GM21723 (cell line): ENCODE measurements at regions not wholly inside any gene's neighbourhood (a gene's known extent, or its start where the extent isn't known, plus 50 kb on each side); places are given as distances from the start of the nearest gene placed in this dataset.

Source experiments
- ATAC-seq: cut with Tn5 transposase; IDR thresholded peaks from one replicate; pipeline ENCODE4 v1.9.1; 2021; ENCODE audit warnings: mild to moderate bottlenecking, moderate library complexity; ENCODE audit not compliant: unreplicated experiment

- no peak for ATAC-seq
These were observed 410.6 kb upstream of the THRB start for GRCh38 chr3:24905266-24905665.

DNA sequence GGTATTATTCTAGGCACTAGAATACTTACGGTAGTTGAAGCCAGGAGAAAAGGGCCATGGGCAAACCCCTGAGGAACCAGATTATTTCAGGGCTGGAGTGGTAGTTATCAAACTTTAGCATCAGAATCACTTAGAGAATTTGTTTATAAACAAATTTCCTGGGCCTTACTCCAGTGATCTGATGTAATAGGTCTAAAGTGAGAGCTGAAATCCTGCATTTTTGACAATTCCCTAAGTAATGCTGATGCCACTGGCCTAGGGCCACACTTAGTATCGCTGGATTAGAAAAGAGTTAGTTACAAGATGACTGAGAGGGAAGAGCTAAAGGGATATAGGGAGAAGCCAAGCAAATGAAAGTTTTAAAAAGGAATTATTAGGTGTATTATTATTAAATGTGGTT lies 412.5 kb upstream of the THRB start:
- no peak for ATAC-seq

DNA sequence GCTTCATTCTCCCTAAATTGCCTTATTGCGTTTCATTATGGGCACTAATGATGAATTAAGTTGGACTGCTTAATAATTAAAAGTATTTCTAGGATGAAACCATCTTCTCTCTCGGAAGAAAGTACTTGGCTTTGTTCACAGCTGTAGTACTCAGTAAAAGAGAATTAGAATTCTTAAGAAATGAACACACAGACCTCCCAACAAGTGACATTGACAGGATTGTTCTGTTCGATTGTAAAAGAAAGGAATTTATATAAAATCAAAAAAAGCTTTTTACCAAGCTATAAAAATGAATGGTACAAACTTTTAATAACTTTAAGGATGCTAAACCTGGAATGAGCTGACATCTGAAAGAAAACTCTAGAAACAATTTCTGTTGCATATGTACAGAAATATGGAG lies 416.4 kb upstream of the THRB start:
- ATAC-seq, result no peak

- no peak for ATAC-seq
These were observed 421.0 kb upstream of the THRB start for GRCh38 chr3:24915639-24916038.

DNA sequence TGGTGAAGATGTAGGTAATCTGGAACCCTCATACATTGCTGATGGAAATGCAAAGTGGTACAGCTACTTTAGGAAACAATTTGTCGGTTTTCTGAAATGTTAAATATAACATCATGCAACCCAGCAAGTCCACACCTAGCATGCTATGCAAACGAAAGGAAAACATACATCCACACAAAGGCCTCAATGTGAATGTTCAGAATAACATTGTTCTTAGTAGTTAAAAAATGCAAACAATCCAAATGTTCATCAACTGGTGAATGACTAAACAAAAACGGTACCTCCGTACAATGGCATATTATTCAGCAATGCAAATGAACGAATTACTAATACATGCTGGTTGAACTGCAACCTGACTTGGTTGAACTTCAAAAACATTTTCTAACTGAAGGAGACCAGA lies 423.3 kb upstream of the THRB start:
- no peak for ATAC-seq

DNA sequence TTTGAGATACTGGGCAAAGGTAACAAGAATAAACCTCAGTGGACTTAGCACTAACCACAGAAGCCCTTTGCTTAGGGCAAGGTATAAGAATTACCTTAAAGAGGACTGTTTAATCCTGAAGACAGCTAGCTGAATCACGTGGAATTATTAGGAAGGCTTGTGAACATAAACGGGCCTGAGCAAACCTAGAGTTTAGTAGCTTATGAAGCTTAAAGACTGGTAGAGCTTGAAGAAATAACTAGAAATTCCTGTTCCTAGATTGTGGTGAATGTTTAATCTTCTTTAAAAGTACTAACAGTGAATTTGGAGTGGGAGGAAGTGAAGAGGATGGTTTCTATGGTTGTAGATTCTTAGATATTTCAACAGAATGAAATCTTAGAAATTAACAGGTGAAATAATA lies 428.9 kb upstream of the THRB start:
- ATAC-seq, result no peak

DNA sequence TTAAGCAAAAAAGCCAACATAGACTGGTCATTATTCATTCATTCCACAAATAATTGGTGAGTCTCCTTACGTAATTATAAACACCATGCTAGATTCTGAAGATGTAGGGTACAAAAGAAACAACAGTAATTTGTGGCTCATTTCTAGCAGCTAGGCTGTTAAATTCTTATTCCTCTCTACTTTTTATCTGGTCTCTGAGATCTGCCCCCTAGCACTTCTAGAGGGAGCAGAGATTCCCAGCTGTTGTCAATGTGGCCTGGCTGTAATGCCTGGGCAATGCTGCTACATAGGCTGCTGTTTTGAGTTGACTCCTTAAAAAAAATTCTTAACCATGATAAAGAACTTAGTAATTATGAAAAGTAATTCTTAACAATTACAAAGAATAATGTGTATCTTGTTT lies 434.9 kb upstream of the THRB start:
- no peak for ATAC-seq

DNA sequence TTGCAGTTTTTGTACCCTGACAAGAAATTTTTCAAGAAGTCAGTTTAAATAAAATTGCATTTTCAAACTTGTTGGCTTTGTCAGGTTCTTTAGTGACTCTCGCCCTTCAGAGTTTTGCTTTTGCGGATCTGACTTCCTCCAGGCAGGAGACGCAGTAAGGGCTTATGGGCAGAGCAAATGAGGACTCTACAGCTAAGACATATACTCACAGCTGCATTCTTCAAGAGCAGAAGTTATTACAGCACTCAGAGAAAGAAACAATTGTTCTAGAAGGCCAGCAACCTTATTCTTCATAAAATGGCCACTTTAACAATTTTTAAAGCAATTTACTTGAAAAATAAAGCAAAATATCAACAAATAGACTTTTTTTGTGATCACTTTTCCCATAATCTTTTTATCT lies 438.8 kb upstream of the THRB start:
- ATAC-seq, result no peak

GRCh38 chr3:24936574-24936973 lies 441.9 kb upstream of the THRB start:
- no peak for ATAC-seq

GRCh38 chr3:24937228-24937627 lies 442.6 kb upstream of the THRB start:
- ATAC-seq, result no peak

- ATAC-seq, result no peak
These were observed 443.1 kb upstream of the THRB start for GRCh38 chr3:24937780-24938179.

DNA sequence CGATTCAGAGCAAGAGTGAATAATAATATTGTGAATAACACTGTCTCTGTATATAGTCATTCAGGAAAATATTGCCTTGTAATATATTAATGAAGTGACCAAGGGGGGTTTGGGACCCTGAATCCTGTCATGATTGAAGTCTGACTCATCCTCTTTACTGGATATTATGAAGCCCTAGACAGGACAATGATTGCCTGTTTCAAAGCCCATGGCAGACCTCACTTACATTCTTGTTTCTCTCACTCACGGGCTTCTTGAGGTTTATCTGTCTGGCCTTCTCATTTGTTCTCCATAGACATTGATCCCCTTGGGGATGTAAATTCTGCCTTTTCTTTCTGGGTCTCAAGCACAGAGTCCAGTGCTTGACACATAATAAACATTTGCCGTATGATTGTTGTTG lies 449.3 kb upstream of the THRB start:
- no peak for ATAC-seq

DNA sequence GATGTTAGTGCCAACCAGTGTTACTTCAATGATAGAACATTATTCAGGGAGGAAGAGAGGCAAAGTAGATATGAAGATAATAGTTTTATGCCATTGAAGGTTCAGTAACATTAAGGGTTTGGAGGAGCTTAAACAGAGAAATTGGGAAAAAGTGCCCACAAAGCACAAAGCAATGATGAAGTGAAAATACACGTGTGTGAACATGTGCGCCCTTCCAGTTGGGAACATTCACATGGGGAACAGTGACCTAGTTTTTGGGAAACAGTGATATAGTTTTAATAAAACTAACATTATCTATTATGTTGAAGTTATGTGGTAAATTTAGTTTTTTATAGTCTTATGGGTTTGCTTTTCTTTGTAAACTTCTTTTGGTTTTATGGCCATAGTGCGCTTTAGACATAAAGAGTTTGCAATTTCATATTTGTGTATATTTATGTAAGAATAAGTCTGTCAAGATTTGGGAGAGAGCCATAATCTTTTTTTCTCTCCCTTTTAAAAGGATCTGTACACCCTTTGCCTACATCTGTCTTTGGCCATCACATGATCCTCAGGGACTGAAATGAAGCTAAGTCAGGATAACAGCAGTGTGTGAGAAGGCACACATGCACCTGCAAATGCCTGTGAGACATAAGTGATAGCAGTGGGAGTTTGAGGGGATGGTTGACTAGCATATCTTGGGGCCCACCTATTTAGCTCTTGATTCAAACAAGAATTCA lies 450.3 kb upstream of the THRB start:
- no peak for ATAC-seq

GRCh38 chr3:24945563-24945962 lies 450.9 kb upstream of the THRB start:
- no peak for ATAC-seq

- ATAC-seq, result no peak
These were observed 452.5 kb upstream of the THRB start for GRCh38 chr3:24947103-24947502.

DNA sequence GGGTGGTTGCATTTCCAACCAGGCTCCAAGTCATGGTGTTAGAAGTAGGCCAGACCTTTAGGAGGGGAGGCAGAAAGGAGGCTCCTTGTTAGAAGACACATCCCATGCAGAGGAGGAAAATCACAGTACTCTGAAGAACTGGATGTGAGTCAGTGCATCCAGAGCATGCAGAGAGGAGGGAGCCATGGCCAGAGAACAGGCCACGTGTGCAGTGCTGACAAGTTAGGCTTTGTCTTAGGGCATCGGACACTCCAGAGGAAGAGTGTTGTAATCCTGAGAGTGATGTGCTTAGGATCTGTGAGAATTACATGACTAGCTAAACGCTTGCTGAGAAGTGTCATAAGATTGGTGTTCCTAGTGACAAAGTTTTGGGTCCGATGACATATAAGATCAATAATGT lies 456.5 kb upstream of the THRB start:
- no peak for ATAC-seq

GRCh38 chr3:24952388-24952787 lies 457.7 kb upstream of the THRB start:
- ATAC-seq, result no peak

GRCh38 chr3:24953060-24953771 lies 458.6 kb upstream of the THRB start:
- ATAC-seq, result no peak

GRCh38 chr3:24956613-24957012 lies 462.0 kb upstream of the THRB start:
- no peak for ATAC-seq

- no peak for ATAC-seq
These were observed 463.6 kb upstream of the THRB start for GRCh38 chr3:24958271-24958670.

DNA sequence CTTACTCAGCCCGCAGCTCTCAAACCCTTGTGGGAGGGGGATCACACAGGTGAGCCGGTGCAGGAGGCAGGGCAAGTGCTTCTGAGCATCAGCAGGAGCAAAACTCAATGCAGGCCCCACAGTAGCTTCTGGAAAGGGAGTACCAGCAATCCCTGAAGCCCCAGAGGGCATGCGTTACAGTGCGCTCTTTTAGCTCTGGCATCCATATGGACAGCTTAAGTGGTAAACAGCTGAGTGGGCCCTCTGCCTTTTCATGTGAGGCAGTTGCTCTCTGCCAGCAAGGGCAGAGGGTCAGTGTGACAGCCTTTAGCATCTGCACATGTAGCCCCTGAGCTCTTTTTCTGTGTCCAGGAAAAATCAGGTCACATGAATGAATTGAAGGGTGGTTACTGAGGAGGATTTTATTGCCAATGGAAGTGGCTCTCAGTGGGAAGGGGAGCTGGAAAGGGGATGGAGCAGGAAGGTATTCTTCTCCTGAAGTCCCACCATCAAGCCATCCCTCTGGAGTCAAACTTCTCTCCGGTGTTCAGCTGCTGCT lies 464.3 kb upstream of the THRB start:
- no peak for ATAC-seq
